Endothelial cell of umbilical vein (primary cell): ENCODE measurements at regions not wholly inside any gene's neighbourhood (a gene's known extent, or its start where the extent isn't known, plus 50 kb on each side); places are given as distances from the start of the nearest gene placed in this dataset.

Experiments
- BruUV-seq: library from RNA; stranded (reverse); fragments of 400-500 nt; replicated peaks from 2 replicates; lab custom pipeline; 2021; lab: Mats Ljungman, UMichigan
- CTCF ChIA-PET: fragments of 300-600, 350-600 bp; sonication (Branson Sonifier 250); formaldehyde crosslinking; loops from one replicate; lab custom pipeline; 2021; ENCODE audit warnings: antibody characterized with exemption, inconsistent platforms; lab: Charles Lee
- POLR2A ChIA-PET: fragments of 300-600, 350-600 bp; sonication (Branson Sonifier 250); formaldehyde crosslinking; loops from one replicate; lab custom pipeline; 2021; ENCODE audit warnings: antibody characterized with exemption, inconsistent platforms; lab: Charles Lee
- DNase-seq: peaks from one replicate; pipeline ENCODE4 v3.0.0-alpha.2; 2011; ENCODE audit warnings: low read depth, low spot score
- FAIRE-seq: peaks from 2 replicates; lab custom pipeline; 2011; peaks lifted over from hg19 to GRCh38; lab: Jason Lieb, UNC
- H2AFZ ChIP-seq: 2 replicates; pipeline ENCODE4 v1.6.0; 2012; ENCODE audit warnings: low read depth, low read length, control low read depth, inconsistent platforms
- H3K27ac ChIP-seq: 2 replicates; pipeline ENCODE4 v1.5.1; 2011; ENCODE audit warnings: low read depth, mild to moderate bottlenecking, control low read depth, low read length, moderate library complexity; ENCODE audit not compliant: insufficient read depth
- H3K27me3 ChIP-seq, 2 experiments: 2 replicates each; pipeline versions ENCODE4 v1.6.0 to v1.6.1; 2011; ENCODE audit warnings: low read length in 2 of 2, mixed read lengths in 1 of 2; ENCODE audit not compliant: control insufficient read depth in 2 of 2, insufficient read depth in 2 of 2
- H3K36me3 ChIP-seq, 2 experiments: 2 replicates in 1 of 2; 3 replicates in 1 of 2; pipeline ENCODE4 v1.5.1; 2011; ENCODE audit warnings: low read length in 2 of 2, mild to moderate bottlenecking in 1 of 2, moderate library complexity in 1 of 2; ENCODE audit not compliant: control insufficient read depth in 2 of 2, insufficient read depth in 2 of 2; ENCODE audit errors: extremely low read depth in 1 of 2
- H3K4me1 ChIP-seq: 3 replicates; pipeline ENCODE4 v1.5.1; 2011; ENCODE audit warnings: mild to moderate bottlenecking, low read length; ENCODE audit not compliant: control insufficient read depth, insufficient read depth; ENCODE audit errors: extremely low read depth
- H3K4me2 ChIP-seq: 2 replicates; pipeline ENCODE4 v1.6.1; 2011; ENCODE audit warnings: low read length, control low read depth, mixed read lengths; ENCODE audit not compliant: insufficient read depth
- H3K4me3 ChIP-seq, 3 experiments: fragments of 200-600 bp in 1 of 3; sonication (generic), shearing (Covaris generic) in 1 of 3; replicated peaks in 1 of 3; 2 replicates each; pipeline ENCODE4 v1.5.1; 2011 to 2016; ENCODE audit warnings: control low read depth in 3 of 3, low read length in 3 of 3, mild to moderate bottlenecking in 2 of 3, inconsistent platforms in 1 of 3, low read depth in 1 of 3, moderate library complexity in 1 of 3; ENCODE audit not compliant: insufficient read depth in 1 of 3
- H3K79me2 ChIP-seq: 2 replicates; pipeline ENCODE4 v1.6.0; 2012; ENCODE audit warnings: low read length, inconsistent platforms; ENCODE audit not compliant: control insufficient read depth, insufficient read depth
- H3K9ac ChIP-seq: replicated peaks from 2 replicates; pipeline ENCODE3; 2011; ENCODE audit warnings: low read length, control low read depth; ENCODE audit not compliant: insufficient read depth; ENCODE audit errors: extremely low read depth
- H3K9me1 ChIP-seq: replicated peaks from 3 replicates; pipeline ENCODE4 v1.6.0; 2011; ENCODE audit warnings: mild to moderate bottlenecking, low read length; ENCODE audit not compliant: control insufficient read depth, insufficient read depth; ENCODE audit errors: extremely low read depth
- H3K9me3 ChIP-seq: replicated peaks from 2 replicates; pipeline ENCODE4 v1.5.1; 2012; ENCODE audit warnings: low read length, inconsistent platforms; ENCODE audit not compliant: control insufficient read depth, insufficient read depth
- H4K20me1 ChIP-seq: replicated peaks from 2 replicates; pipeline ENCODE3; 2011; ENCODE audit warnings: mild to moderate bottlenecking, low read length; ENCODE audit not compliant: control insufficient read depth, insufficient read depth; ENCODE audit errors: extremely low read depth
- CTCF ChIP-seq, 2 donors: IDR thresholded peaks; 1 replicate in 1 of 2; 2 replicates in 1 of 2; pipeline ENCODE4 v1.5.1; 2011; ENCODE audit warnings: low read length in 2 of 2, mild to moderate bottlenecking in 2 of 2, moderate library complexity in 2 of 2, control low read depth in 1 of 2, inconsistent platforms in 1 of 2, low read depth in 1 of 2; ENCODE audit not compliant: insufficient read depth in 1 of 2; ENCODE audit errors: extremely low read depth in 1 of 2
- EZH2 ChIP-seq: IDR thresholded peaks from 2 replicates; pipeline ENCODE4 v1.6.1; 2012; ENCODE audit warnings: borderline replicate concordance, low read depth, mild to moderate bottlenecking, moderate library complexity, low read length, inconsistent platforms; ENCODE audit not compliant: severe bottlenecking
- FOS ChIP-seq: IDR thresholded peaks from 2 replicates; pipeline ENCODE4 v1.6.1; 2011; ENCODE audit warnings: mild to moderate bottlenecking, low read length, moderate library complexity, borderline replicate concordance; ENCODE audit not compliant: insufficient read depth
- GATA2 ChIP-seq: IDR thresholded peaks from 2 replicates; pipeline ENCODE4 v1.7.0; 2011; ENCODE audit warnings: low read depth, mild to moderate bottlenecking, moderate library complexity, mixed read lengths, low read length; ENCODE audit not compliant: insufficient read length, insufficient read depth
- JUN ChIP-seq: IDR thresholded peaks from 2 replicates; pipeline ENCODE4 v1.6.1; 2011; ENCODE audit warnings: borderline replicate concordance, low read depth; ENCODE audit not compliant: insufficient read length, insufficient read depth
- MAX ChIP-seq: IDR thresholded peaks from 2 replicates; pipeline ENCODE4 v1.6.1; 2011; ENCODE audit not compliant: insufficient read depth, insufficient read length
- MYC ChIP-seq: IDR thresholded peaks from one replicate; pipeline ENCODE4 v1.6.1; 2011; ENCODE audit warnings: mild to moderate bottlenecking, low read depth, low read length
- POLR2A ChIP-seq: IDR thresholded peaks from 2 replicates; pipeline ENCODE4 v1.6.1; 2012; ENCODE audit warnings: low read depth, mild to moderate bottlenecking, control low read depth, low read length
- POLR2AphosphoS5 ChIP-seq: IDR thresholded peaks from 2 replicates; pipeline ENCODE4 v1.6.1; 2012; ENCODE audit warnings: low read depth, mild to moderate bottlenecking, control low read depth, low read length, moderate library complexity; ENCODE audit not compliant: insufficient read depth
- dilution Hi-C: fragments of 300-500 bp; cut with MboI; formaldehyde crosslinking; loops from one replicate; pipeline ENCODE4 v1.15.0; 2019; ENCODE audit warnings: low sequenced_read_pairs; ENCODE audit not compliant: extremely low pct_ligation_motif_present
- intact Hi-C: fragments of 100-400 bp; cut with micrococcal nuclease; formaldehyde crosslinking; loops from one replicate; pipeline ENCODE4 v1.10.0; 2022

GRCh38 chr4:12488672-12489071 is 995.5 kb downstream of the RAB28 start:
- Histone ChIP-seq H3K4me2 (no peak overlapping the region), H3K27ac (no peak overlapping the region), H4K20me1 (no peaks in the 10 kb centered on the region), H2AFZ (no peak overlapping the region), H3K27me3 (no peaks in the 10 kb centered on the region), H3K9me3 (no peaks in the 10 kb centered on the region), H3K79me2 (no peaks in the 10 kb centered on the region), H3K9me1 (no peaks in the 10 kb centered on the region), H3K4me1 (no peaks in the 10 kb centered on the region), H3K36me3 (no peaks in the 10 kb centered on the region), H3K9ac (no peak overlapping the region), H3K4me3 (no peak overlapping the region)
- DNase-seq (no peak), FAIRE-seq (no peak)
- ChIA-PET POLR2A (no interaction called here), CTCF (no interaction called here)
- dilution Hi-C loops: no loop called here
- no TSS peak for BruUV-seq
- no peak for TF ChIP-seq JUN
- TF ChIP-seq MYC: no peak
- TF ChIP-seq FOS: no peak
- no peak for TF ChIP-seq EZH2
- no peak for TF ChIP-seq MAX
- TF ChIP-seq CTCF (IDR thresholded peaks at IDR 0.05; ENCODE audit: extremely low read depth in 1 of 2, insufficient read depth in 1 of 2, low read depth in 1 of 2, low read length in 2 of 2): no peak
- no peak for TF ChIP-seq POLR2A
- no peak for TF ChIP-seq POLR2AphosphoS5
- no peak for TF ChIP-seq GATA2
- intact Hi-C loops: no loop called here
